GM12872 (cell line): ENCODE measurements at regions not wholly inside any gene's neighbourhood (a gene's known extent, or its start where the extent isn't known, plus 50 kb on each side); places are given as distances from the start of the nearest gene placed in this dataset.

Experiments
- CTCF ChIP-seq: IDR thresholded peaks from 3 replicates; pipeline ENCODE4 v1.5.1; 2011; ENCODE audit warnings: low read depth, mild to moderate bottlenecking, low read length, moderate library complexity; ENCODE audit not compliant: insufficient read depth

GRCh38 chr5:34507933-34508332 is 148.2 kb upstream of the RAI14 start:
- no peak for TF ChIP-seq CTCF

GRCh38 chr5:34509392-34509791 is 146.7 kb upstream of the RAI14 start:
- no peak for TF ChIP-seq CTCF

GRCh38 chr5:34510002-34510401 is 146.1 kb upstream of the RAI14 start:
- no peak for TF ChIP-seq CTCF

GRCh38 chr5:34511063-34511462 is 145.1 kb upstream of the RAI14 start:
- TF ChIP-seq CTCF: no peak

GRCh38 chr5:34511481-34511880 is 144.6 kb upstream of the RAI14 start:
- TF ChIP-seq CTCF: no peak

GRCh38 chr5:34511915-34512314 is 144.2 kb upstream of the RAI14 start:
- TF ChIP-seq CTCF: no peak

GRCh38 chr5:34516166-34516565 is 140.0 kb upstream of the RAI14 start:
- TF ChIP-seq CTCF: no peak

GRCh38 chr5:34516686-34517085 is 139.4 kb upstream of the RAI14 start:
- no peak for TF ChIP-seq CTCF
